Body of pancreas (tissue), 4 donors: ENCODE measurements at regions not wholly inside any gene's neighbourhood (a gene's known extent, or its start where the extent isn't known, plus 50 kb on each side); places are given as distances from the start of the nearest gene placed in this dataset.

Experiments used
- CTCF ChIP-seq, 7 experiments: fragments of 450-650 bp in 4 of 7; fragments of 200-600 bp in 3 of 7; sonication (generic) in 3 of 7; IDR thresholded peaks; one replicate each; pipeline ENCODE4 v1.5.1; 2016 to 2019; ENCODE audit warnings: antibody characterized with exemption in 7 of 7
- POLR2A ChIP-seq, 3 donors: fragments of 450-650 bp; IDR thresholded peaks; one replicate each; pipeline ENCODE4 v1.6.1; 2016; ENCODE audit warnings: antibody characterized with exemption in 3 of 3, mild to moderate bottlenecking in 2 of 3

- TF ChIP-seq CTCF (IDR thresholded peaks at IDR 0.05) (no peak), POLR2A (IDR thresholded peaks at IDR 0.05) (no peak)
These were observed 88.7 kb upstream of the EPHB3 start for GRCh38 chr3:184472723-184473428.
